SK-N-MC (cell line): ENCODE measurements at regions not wholly inside any gene's neighbourhood (a gene's known extent, or its start where the extent isn't known, plus 50 kb on each side); places are given as distances from the start of the nearest gene placed in this dataset.

Source experiments
- EZH2 ChIP-seq: fragments of 200-600 bp; sonication (generic); IDR thresholded peaks from one replicate; pipeline ENCODE4 v1.6.1; 2017; ENCODE audit warnings: antibody characterized with exemption
- FOXP2 ChIP-seq: optimal IDR thresholded peaks from 2 replicates; pipeline ENCODE3; 2011; ENCODE audit warnings: mild to moderate bottlenecking, moderate library complexity; ENCODE audit not compliant: insufficient read depth; ENCODE audit errors: extremely low read length, control extremely low read depth

GRCh38 chr6:72552938-72553337, 68.9 kb upstream of the KCNQ5 start:
- no peak for TF ChIP-seq FOXP2
- TF ChIP-seq EZH2 = no peak
